Non-pigmented ciliary epithelial cell (primary cell): ENCODE measurements at regions not wholly inside any gene's neighbourhood (a gene's known extent, or its start where the extent isn't known, plus 50 kb on each side); places are given as distances from the start of the nearest gene placed in this dataset.
"Not testable (repeated sequence)": the region's sequence is repeated elsewhere in the genome, so short reads cannot be mapped to it uniquely, and the experiment has no call there.

Source experiments
- DNase-seq: peaks from one replicate; pipeline ENCODE4 v3.0.0-alpha.2; 2010; ENCODE audit warnings: low read depth

GRCh38 chr4:184335520-184335919 lies 117.8 kb upstream of the ENPP6 start:
- no peak for DNase-seq

- DNase-seq = not testable (repeated sequence)
Measured at GRCh38 chr4:184333446-184333845, 115.8 kb upstream of the ENPP6 start.

- DNase-seq = no peak
Measured at GRCh38 chr4:184331268-184331995, 113.8 kb upstream of the ENPP6 start.

GRCh38 chr4:184330517-184331094 lies 112.9 kb upstream of the ENPP6 start:
- DNase-seq = not testable (repeated sequence)

GRCh38 chr4:184329659-184330400 lies 112.2 kb upstream of the ENPP6 start:
- DNase-seq = no peak

GRCh38 chr4:184329235-184329634 lies 111.6 kb upstream of the ENPP6 start:
- DNase-seq = no peak

GRCh38 chr4:184328022-184328736 lies 110.5 kb upstream of the ENPP6 start:
- DNase-seq = no peak

- DNase-seq = no peak
Measured at GRCh38 chr4:184324939-184325477, 107.3 kb upstream of the ENPP6 start.

GRCh38 chr4:184322328-184323025 lies 104.8 kb upstream of the ENPP6 start:
- no peak for DNase-seq

- DNase-seq = no peak
Measured at GRCh38 chr4:184320631-184321030, 103.0 kb upstream of the ENPP6 start.

GRCh38 chr4:184318852-184319251 lies 101.2 kb upstream of the ENPP6 start:
- DNase-seq = no peak

- no peak for DNase-seq
Measured at GRCh38 chr4:184317234-184317918, 99.7 kb upstream of the ENPP6 start.

GRCh38 chr4:184316821-184317220 lies 99.1 kb upstream of the ENPP6 start:
- no peak for DNase-seq

- no peak for DNase-seq
Measured at GRCh38 chr4:184315675-184316359, 98.1 kb upstream of the ENPP6 start.

GRCh38 chr4:184313702-184314659 lies 96.3 kb upstream of the ENPP6 start:
- no peak for DNase-seq

GRCh38 chr4:184313058-184313581 lies 95.4 kb upstream of the ENPP6 start:
- DNase-seq = no peak

GRCh38 chr4:184312126-184312525 lies 94.5 kb upstream of the ENPP6 start:
- DNase-seq = no peak

- no peak for DNase-seq
Measured at GRCh38 chr4:184310881-184311709, 93.4 kb upstream of the ENPP6 start.
